ENCODE measurements at regions not wholly inside any gene's neighbourhood (a gene's known extent, or its start where the extent isn't known, plus 50 kb on each side); places are given as distances from the start of the nearest gene placed in this dataset.
A peak's percentile ranks its signal among the peaks of the same experiment; 100 is the strongest.

- Mint-ChIP-seq H3K4me3 (no peak overlapping the region), H3K27ac (no peak overlapping the region), H3K36me3 (no peaks in the 10 kb centered on the region), H3K9me3 (peaks cover 3 to 46% (median 31%) of the 10 kb centered on the region in 8 donors), H3K4me1 (no peaks in the 10 kb centered on the region), H3K27me3 (no peaks in the 10 kb centered on the region)
- Histone ChIP-seq H3K27ac (ENCODE audit: low read depth, low read length) (no peak overlapping the region), H3K9me3 (ENCODE audit: control insufficient read depth in 1 of 2, low read length in 2 of 2) (no peaks in the 10 kb centered on the region), H3K36me3 (ENCODE audit: insufficient read depth, low read length) (no peaks in the 10 kb centered on the region), H3K4me1 (ENCODE audit: insufficient read depth, low read length) (no peaks in the 10 kb centered on the region), H3K27me3 (ENCODE audit: insufficient read depth, low read length) (no peaks in the 10 kb centered on the region), H3K4me3 (ENCODE audit: low read length in 2 of 2) (no peak overlapping the region)
- intact Hi-C loops (cut with micrococcal nuclease), result no loop called here
- POLR2A ChIA-PET (ENCODE audit: partially characterized antibody), result no interaction called here
- CTCF ChIA-PET (ENCODE audit: partially characterized antibody), result no interaction called here
- DNase-seq, result no peak
These were observed 1957.9 kb downstream of the SUCLG1 start for GRCh38 chr2:82501217-82501616.

GRCh38 chr2:82498777-82499443 is 1960.2 kb downstream of the SUCLG1 start:
- ChIA-PET CTCF (ENCODE audit: partially characterized antibody) (no interaction called here), POLR2A (ENCODE audit: partially characterized antibody) (no interaction called here)
- Histone ChIP-seq H3K27ac (ENCODE audit: low read depth, low read length) (no peak overlapping the region), H3K4me3 (ENCODE audit: low read length in 2 of 2) (no peak overlapping the region), H3K27me3 (ENCODE audit: insufficient read depth, low read length) (no peaks in the 10 kb centered on the region), H3K4me1 (ENCODE audit: insufficient read depth, low read length) (no peaks in the 10 kb centered on the region), H3K9me3 (ENCODE audit: control insufficient read depth in 1 of 2, low read length in 2 of 2) (no peaks in the 10 kb centered on the region), H3K36me3 (ENCODE audit: insufficient read depth, low read length) (no peaks in the 10 kb centered on the region)
- H3K4me3 Mint-ChIP-seq, result no peak overlapping the region
- no peaks in the 10 kb centered on the region for H3K36me3 Mint-ChIP-seq
- intact Hi-C loops (cut with micrococcal nuclease), result no loop called here
- H3K4me1 Mint-ChIP-seq, result no peaks in the 10 kb centered on the region
- H3K27me3 Mint-ChIP-seq, result no peaks in the 10 kb centered on the region
- H3K9me3 Mint-ChIP-seq, result peaks cover 3 to 46% (median 30%) of the 10 kb centered on the region in 8 donors
- H3K27ac Mint-ChIP-seq, result no peak overlapping the region
- no peak for DNase-seq

DNA sequence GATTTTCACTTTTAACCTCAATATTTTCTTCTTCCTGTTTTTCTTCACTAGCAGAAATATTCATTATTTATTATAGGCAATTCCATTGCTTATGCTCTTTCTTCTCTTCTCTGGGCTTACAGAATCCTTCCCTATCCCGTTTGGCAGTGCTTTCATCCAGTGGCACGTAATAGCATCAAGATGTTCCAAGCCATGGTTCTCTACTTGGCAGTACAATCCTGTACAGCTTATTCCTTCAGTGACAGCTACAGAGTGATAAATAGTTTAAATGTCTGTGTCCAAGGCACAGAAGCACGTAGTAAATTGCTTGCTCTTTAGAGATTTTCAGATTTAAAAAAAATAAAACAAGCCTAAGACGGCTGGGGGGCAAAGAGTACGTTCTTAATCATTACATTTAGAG is 1964.3 kb downstream of the SUCLG1 start:
- ChIA-PET POLR2A (ENCODE audit: partially characterized antibody) (no interaction called here), CTCF (ENCODE audit: partially characterized antibody) (no interaction called here)
- no peaks in the 10 kb centered on the region for H3K27me3 ChIP-seq (ENCODE audit: insufficient read depth, low read length)
- H3K27ac ChIP-seq (ENCODE audit: low read depth, low read length), result no peak overlapping the region
- H3K4me3 Mint-ChIP-seq, result no peak overlapping the region
- intact Hi-C loops (cut with micrococcal nuclease), result no loop called here
- H3K27me3 Mint-ChIP-seq, result no peaks in the 10 kb centered on the region
- H3K9me3 ChIP-seq (ENCODE audit: control insufficient read depth in 1 of 2, low read length in 2 of 2), result peaks cover 0 to 4% of the 10 kb centered on the region in 2 donors
- no peaks in the 10 kb centered on the region for H3K4me1 Mint-ChIP-seq
- H3K36me3 ChIP-seq (ENCODE audit: insufficient read depth, low read length), result no peaks in the 10 kb centered on the region
- H3K4me1 ChIP-seq (ENCODE audit: insufficient read depth, low read length), result no peaks in the 10 kb centered on the region
- no peak overlapping the region for H3K27ac Mint-ChIP-seq
- H3K9me3 Mint-ChIP-seq, result peaks cover 4 to 17% (median 11%) of the 10 kb centered on the region in 8 donors
- no peak overlapping the region for H3K4me3 ChIP-seq (ENCODE audit: low read length in 2 of 2)
- DNase-seq, result no peak
- no peaks in the 10 kb centered on the region for H3K36me3 Mint-ChIP-seq

DNA sequence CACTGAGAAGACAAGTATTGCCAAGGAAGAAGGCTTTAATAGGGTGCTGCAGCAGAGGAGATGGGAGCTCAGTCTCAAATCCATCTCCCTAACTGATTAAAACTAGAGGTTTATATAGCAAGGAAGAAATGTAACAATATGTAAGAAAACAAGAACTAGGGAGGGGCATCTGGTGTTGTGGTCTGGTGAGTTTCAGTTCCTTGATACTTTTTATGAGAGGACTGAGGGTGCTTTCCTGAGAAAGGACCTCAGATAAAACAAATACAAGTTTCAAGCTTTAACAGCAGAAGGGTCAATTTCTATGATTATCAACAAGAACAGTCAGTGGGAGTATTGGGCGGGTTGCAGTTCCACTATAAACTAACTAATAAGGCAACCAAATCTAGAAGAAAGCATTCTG is 1967.5 kb downstream of the SUCLG1 start:
- Histone ChIP-seq H3K36me3 (ENCODE audit: insufficient read depth, low read length) (no peaks in the 10 kb centered on the region), H3K9me3 (ENCODE audit: control insufficient read depth in 1 of 2, low read length in 2 of 2) (peaks cover 0 to 4% of the 10 kb centered on the region in 2 donors), H3K4me1 (ENCODE audit: insufficient read depth, low read length) (no peaks in the 10 kb centered on the region), H3K27me3 (ENCODE audit: insufficient read depth, low read length) (no peaks in the 10 kb centered on the region), H3K27ac (ENCODE audit: low read depth, low read length) (no peak overlapping the region), H3K4me3 (ENCODE audit: low read length in 2 of 2) (no peak overlapping the region)
- Mint-ChIP-seq H3K36me3 (no peaks in the 10 kb centered on the region), H3K27ac (no peak overlapping the region), H3K4me3 (no peak overlapping the region), H3K4me1 (no peaks in the 10 kb centered on the region), H3K9me3 (peaks cover 2 to 12% (median 7%) of the 10 kb centered on the region in 8 donors), H3K27me3 (no peaks in the 10 kb centered on the region)
- DNase-seq, result no peak
- ChIA-PET CTCF (ENCODE audit: partially characterized antibody) (no interaction called here), POLR2A (ENCODE audit: partially characterized antibody) (no interaction called here)
- intact Hi-C loops (cut with micrococcal nuclease), result no loop called here

DNA sequence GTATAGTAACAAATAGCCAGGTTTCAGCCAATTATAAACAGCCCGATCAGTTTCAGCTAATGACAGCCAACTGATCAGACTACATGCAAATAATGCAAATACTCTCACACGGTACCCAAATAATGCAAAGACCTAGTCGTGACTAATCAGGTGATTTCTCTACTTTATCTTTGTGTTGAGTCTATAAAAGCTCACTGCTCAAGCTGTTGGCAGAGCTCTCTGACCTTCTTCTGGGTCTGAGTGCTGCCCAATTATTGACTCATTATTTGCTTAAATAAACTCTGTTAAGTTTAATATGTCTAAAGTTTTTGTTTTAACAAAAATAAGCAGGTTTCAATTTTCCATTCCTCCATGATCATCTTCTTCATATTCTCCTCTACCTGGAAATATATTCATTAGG is 1971.7 kb downstream of the SUCLG1 start:
- Histone ChIP-seq H3K4me1 (ENCODE audit: insufficient read depth, low read length) (no peaks in the 10 kb centered on the region), H3K9me3 (ENCODE audit: control insufficient read depth in 1 of 2, low read length in 2 of 2) (peaks cover 0 to 4% of the 10 kb centered on the region in 2 donors), H3K27me3 (ENCODE audit: insufficient read depth, low read length) (no peaks in the 10 kb centered on the region), H3K4me3 (ENCODE audit: low read length in 2 of 2) (no peak overlapping the region), H3K27ac (ENCODE audit: low read depth, low read length) (no peak overlapping the region), H3K36me3 (ENCODE audit: insufficient read depth, low read length) (no peaks in the 10 kb centered on the region)
- peak overlapping the region in 1 of 8 donors; percentile 42 for H3K4me3 Mint-ChIP-seq
- peaks cover 0 to 9% (median 4%) of the 10 kb centered on the region in 8 donors for H3K9me3 Mint-ChIP-seq
- no peak overlapping the region for H3K27ac Mint-ChIP-seq
- intact Hi-C loops (cut with micrococcal nuclease), result no loop called here
- H3K36me3 Mint-ChIP-seq, result no peaks in the 10 kb centered on the region
- POLR2A ChIA-PET (ENCODE audit: partially characterized antibody), result no interaction called here
- H3K4me1 Mint-ChIP-seq, result no peaks in the 10 kb centered on the region
- no peak for DNase-seq
- CTCF ChIA-PET (ENCODE audit: partially characterized antibody), result no interaction called here
- H3K27me3 Mint-ChIP-seq, result no peaks in the 10 kb centered on the region

GRCh38 chr2:82485701-82486100 is 1973.4 kb downstream of the SUCLG1 start:
- H3K4me3 Mint-ChIP-seq, result no peak overlapping the region
- DNase-seq, result no peak
- no peaks in the 10 kb centered on the region for H3K27me3 ChIP-seq (ENCODE audit: insufficient read depth, low read length)
- no peak overlapping the region for H3K27ac Mint-ChIP-seq
- H3K9me3 Mint-ChIP-seq, result peaks cover 0 to 10% (median 4%) of the 10 kb centered on the region in 8 donors
- H3K9me3 ChIP-seq (ENCODE audit: control insufficient read depth in 1 of 2, low read length in 2 of 2), result peaks cover 0 to 4% of the 10 kb centered on the region in 2 donors
- ChIA-PET POLR2A (ENCODE audit: partially characterized antibody) (no interaction called here), CTCF (ENCODE audit: partially characterized antibody) (no interaction called here)
- H3K36me3 ChIP-seq (ENCODE audit: insufficient read depth, low read length), result no peaks in the 10 kb centered on the region
- H3K36me3 Mint-ChIP-seq, result no peaks in the 10 kb centered on the region
- no peaks in the 10 kb centered on the region for H3K4me1 Mint-ChIP-seq
- intact Hi-C loops (cut with micrococcal nuclease), result no loop called here
- H3K27ac ChIP-seq (ENCODE audit: low read depth, low read length), result no peak overlapping the region
- H3K4me1 ChIP-seq (ENCODE audit: insufficient read depth, low read length), result no peaks in the 10 kb centered on the region
- H3K4me3 ChIP-seq (ENCODE audit: low read length in 2 of 2), result no peak overlapping the region
- no peaks in the 10 kb centered on the region for H3K27me3 Mint-ChIP-seq

DNA sequence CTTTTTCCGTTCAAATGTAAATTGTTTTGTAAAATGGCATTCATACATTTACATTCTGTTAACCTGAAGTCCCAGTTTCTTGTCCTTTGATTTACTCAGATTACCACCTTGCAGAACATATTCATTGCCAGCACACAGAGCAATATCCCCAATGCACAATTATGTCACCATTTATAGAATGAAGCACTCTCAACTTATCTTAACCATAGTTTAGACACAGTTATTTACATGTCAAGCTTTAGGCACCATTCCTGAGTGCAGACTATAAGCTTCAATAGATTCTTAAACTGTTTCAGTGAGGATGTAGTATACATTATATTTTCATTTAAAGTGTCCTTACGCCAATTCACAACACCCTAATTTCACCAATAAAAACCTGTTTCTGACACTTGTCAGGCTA is 1977.9 kb downstream of the SUCLG1 start:
- ChIA-PET CTCF (ENCODE audit: partially characterized antibody) (no interaction called here), POLR2A (ENCODE audit: partially characterized antibody) (no interaction called here)
- no peak overlapping the region for H3K4me3 Mint-ChIP-seq
- peaks cover 0 to 11% (median 4%) of the 10 kb centered on the region in 8 donors for H3K9me3 Mint-ChIP-seq
- Histone ChIP-seq H3K36me3 (ENCODE audit: insufficient read depth, low read length) (no peaks in the 10 kb centered on the region), H3K9me3 (ENCODE audit: control insufficient read depth in 1 of 2, low read length in 2 of 2) (no peaks in the 10 kb centered on the region), H3K4me3 (ENCODE audit: low read length in 2 of 2) (no peak overlapping the region), H3K27ac (ENCODE audit: low read depth, low read length) (no peak overlapping the region), H3K4me1 (ENCODE audit: insufficient read depth, low read length) (no peaks in the 10 kb centered on the region), H3K27me3 (ENCODE audit: insufficient read depth, low read length) (no peaks in the 10 kb centered on the region)
- H3K27me3 Mint-ChIP-seq, result no peaks in the 10 kb centered on the region
- DNase-seq, result no peak
- H3K27ac Mint-ChIP-seq, result no peak overlapping the region
- H3K36me3 Mint-ChIP-seq, result no peaks in the 10 kb centered on the region
- intact Hi-C loops (cut with micrococcal nuclease), result no loop called here
- no peaks in the 10 kb centered on the region for H3K4me1 Mint-ChIP-seq

DNA sequence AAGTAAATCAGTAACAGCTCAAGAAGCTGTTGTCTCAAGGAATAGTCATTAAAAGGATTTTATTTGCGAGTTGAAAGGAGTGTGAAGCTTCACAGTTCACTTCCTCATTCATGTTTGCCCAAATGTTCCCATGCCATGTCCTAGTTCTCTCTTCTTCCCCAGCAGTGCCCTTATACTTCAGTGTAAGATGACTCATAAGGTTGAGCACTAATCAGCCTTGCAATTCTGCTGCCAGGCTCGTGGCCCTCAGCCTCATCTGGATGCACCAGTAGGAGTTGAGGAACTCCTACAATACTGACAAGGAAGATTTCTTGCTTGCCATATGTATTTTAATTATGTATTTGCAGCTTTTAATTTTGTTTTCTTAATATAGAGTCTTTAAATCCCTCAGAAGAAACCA is 1980.4 kb downstream of the SUCLG1 start:
- no peaks in the 10 kb centered on the region for H3K36me3 Mint-ChIP-seq
- H3K4me3 ChIP-seq (ENCODE audit: low read length in 2 of 2), result no peak overlapping the region
- H3K36me3 ChIP-seq (ENCODE audit: insufficient read depth, low read length), result no peaks in the 10 kb centered on the region
- no peak overlapping the region for H3K4me3 Mint-ChIP-seq
- DNase-seq, result no peak
- no peaks in the 10 kb centered on the region for H3K4me1 ChIP-seq (ENCODE audit: insufficient read depth, low read length)
- CTCF ChIA-PET (ENCODE audit: partially characterized antibody), result no interaction called here
- H3K9me3 Mint-ChIP-seq, result peaks cover 0 to 15% (median 4%) of the 10 kb centered on the region in 8 donors
- H3K27ac Mint-ChIP-seq, result no peak overlapping the region
- no peak overlapping the region for H3K27ac ChIP-seq (ENCODE audit: low read depth, low read length)
- H3K9me3 ChIP-seq (ENCODE audit: control insufficient read depth in 1 of 2, low read length in 2 of 2), result no peaks in the 10 kb centered on the region
- intact Hi-C loops (cut with micrococcal nuclease), result no loop called here
- H3K27me3 Mint-ChIP-seq, result no peaks in the 10 kb centered on the region
- POLR2A ChIA-PET (ENCODE audit: partially characterized antibody), result no interaction called here
- H3K27me3 ChIP-seq (ENCODE audit: insufficient read depth, low read length), result no peaks in the 10 kb centered on the region
- H3K4me1 Mint-ChIP-seq, result no peaks in the 10 kb centered on the region

Data from CD4-positive, alpha-beta memory T cell (primary cell).